ENCODE measurements at regions not wholly inside any gene's neighbourhood (a gene's known extent, or its start where the extent isn't known, plus 50 kb on each side); places are given as distances from the start of the nearest gene placed in this dataset.
"Not testable (repeated sequence)": the region's sequence is repeated elsewhere in the genome, so short reads cannot be mapped to it uniquely, and the experiment has no call there.

DNA sequence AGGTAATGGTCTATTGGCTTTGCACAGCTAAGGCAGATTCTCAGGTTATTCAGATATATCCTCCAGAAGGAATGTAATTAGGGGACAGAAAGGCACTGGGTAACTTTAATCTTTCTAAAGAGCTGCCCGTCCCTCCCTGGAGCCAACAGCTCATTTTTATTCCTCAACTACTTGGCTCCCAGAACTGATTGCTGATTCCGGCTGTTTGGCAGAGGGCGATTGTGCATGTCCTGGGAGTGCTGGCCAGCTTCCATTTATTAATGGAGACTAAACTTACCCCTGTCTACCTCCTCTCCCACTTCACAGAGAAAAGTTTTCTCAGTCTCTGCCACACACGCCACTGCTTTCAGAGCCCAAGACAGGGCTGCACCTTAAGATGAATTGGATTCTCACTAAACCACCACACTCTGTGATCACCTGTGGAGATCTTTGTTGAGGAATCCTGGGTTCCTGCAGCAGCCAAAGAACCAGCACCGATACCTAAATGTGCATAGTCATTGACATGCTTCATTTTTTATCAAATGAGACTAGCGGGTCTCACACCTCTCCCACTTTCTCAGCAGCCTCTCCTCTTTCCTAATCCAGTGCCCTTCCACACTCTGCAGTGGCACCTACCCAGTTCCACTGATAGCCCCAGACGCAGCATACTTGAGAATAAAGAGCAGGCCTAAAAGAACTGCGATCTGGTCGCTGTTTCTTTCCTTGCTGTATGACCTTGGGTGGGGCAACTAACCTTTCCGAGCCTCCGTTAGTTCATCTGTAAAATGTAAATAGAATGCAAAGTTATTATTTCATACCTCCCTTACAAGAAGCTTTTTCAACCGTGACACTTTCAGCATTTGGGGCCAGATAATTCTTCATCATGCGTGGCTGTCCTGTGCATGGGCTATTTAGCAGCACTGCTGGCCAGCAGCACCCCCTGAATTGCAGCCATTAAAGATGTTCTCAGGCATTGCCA is 648.7 kb downstream of the UQCRFS1 start:
- H3K4me3 Mint-ChIP-seq, result no peak overlapping the region
- H3K36me3 Mint-ChIP-seq, result no peaks in the 10 kb centered on the region
- ATAC-seq (no peak), DNase-seq (ENCODE audit: low spot score in 2 of 2) (no peak)
- no peak overlapping the region for H3K27ac Mint-ChIP-seq
- peaks cover 8% of the 10 kb centered on the region for H3K9me3 Mint-ChIP-seq
- no peaks in the 10 kb centered on the region for H3K4me1 Mint-ChIP-seq

DNA sequence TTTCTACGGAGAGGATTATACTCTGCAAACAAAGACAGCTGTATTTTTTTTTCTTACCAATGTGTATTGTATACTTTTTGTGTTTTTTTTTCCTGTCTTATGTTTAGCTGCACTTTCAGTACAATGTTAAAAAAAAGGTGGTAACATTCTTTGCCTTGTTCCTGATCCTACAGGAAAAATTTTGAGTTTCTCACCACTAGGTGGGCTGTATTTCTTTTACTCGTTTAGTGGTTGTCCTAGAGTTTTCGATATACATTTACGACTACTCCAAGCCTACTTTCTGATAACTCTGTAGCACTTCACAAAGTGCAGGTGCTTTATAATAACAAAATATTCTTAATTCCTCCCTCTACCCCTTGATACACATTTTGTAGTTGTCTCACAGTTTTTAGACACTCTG is 652.2 kb downstream of the UQCRFS1 start:
- no peaks in the 10 kb centered on the region for H3K36me3 Mint-ChIP-seq
- peaks cover 8% of the 10 kb centered on the region for H3K9me3 Mint-ChIP-seq
- H3K4me3 Mint-ChIP-seq, result no peak overlapping the region
- H3K27ac Mint-ChIP-seq, result no peak overlapping the region
- ATAC-seq (no peak), DNase-seq (ENCODE audit: low spot score in 2 of 2) (no peak)
- no peaks in the 10 kb centered on the region for H3K4me1 Mint-ChIP-seq

DNA sequence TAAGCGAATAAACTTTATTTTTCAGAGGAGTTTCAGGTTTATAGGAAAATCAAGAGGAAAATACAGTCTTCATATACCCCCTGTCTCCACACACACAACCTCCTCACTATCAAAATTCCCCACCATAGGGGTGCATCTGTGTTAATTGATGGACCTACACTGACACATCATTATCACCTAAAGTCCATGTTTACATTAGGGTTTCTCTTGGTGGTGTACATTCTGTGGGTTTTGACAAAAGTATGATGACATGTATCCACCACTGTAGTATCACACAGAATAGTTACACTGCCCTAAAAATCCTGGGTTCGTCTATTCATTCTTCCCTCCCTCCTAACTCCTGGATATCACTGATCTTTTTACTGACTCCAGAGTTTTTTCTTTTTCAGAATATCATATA is 654.2 kb downstream of the UQCRFS1 start:
- Mint-ChIP-seq H3K4me1 (no peaks in the 10 kb centered on the region), H3K9me3 (peaks cover 8% of the 10 kb centered on the region), H3K27ac (no peak overlapping the region), H3K4me3 (no peak overlapping the region), H3K36me3 (no peaks in the 10 kb centered on the region)
- DNase-seq (ENCODE audit: low spot score in 2 of 2) (no peak), ATAC-seq (no peak)

DNA sequence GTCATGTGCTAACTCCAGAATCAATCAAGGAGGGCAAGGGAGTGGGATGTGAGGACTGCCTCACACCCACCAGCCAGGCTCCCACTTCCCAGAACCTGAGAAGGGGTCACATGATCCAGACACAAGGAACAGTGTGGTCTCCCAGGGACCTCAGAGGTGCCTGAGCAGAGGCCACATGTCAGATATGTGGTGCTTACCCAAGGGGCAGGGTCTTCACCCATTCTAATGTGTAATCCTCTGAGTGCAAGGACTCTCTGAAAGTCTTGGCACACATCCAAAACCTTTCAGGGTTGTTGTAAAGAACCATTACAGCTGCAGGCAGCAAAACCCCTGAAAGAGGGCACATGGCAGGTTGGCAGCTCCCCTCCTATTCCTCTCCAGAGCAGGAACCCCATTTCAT is 656.6 kb downstream of the UQCRFS1 start:
- peaks cover 9% of the 10 kb centered on the region for H3K9me3 Mint-ChIP-seq
- H3K27ac Mint-ChIP-seq, result no peak overlapping the region
- H3K36me3 Mint-ChIP-seq, result no peaks in the 10 kb centered on the region
- DNase-seq (ENCODE audit: low spot score in 2 of 2), result no peak
- no peak overlapping the region for H3K4me3 Mint-ChIP-seq
- peaks cover 6% of the 10 kb centered on the region for H3K4me1 Mint-ChIP-seq
- no peak for ATAC-seq

DNA sequence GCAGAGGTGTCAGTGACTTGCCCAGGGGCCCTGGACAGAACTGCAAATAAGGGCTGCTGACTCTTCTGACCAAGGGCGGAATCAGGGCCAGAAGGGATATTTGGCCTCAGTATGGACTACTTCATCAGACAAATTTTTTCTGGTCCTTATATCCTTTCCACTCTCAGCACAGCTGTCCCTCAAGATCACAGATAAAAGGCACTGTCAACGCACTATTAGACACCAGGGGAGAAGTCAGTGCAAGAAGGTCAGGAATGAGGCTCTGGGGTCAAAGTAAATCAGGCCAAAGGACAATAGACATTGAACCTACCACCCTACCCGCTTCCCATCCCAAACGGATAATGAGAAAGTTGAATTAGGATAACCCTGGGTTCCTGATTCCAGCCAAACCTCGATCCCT is 657.6 kb downstream of the UQCRFS1 start:
- no peak overlapping the region for H3K4me3 Mint-ChIP-seq
- no peak for ATAC-seq
- H3K9me3 Mint-ChIP-seq, result peaks cover 6% of the 10 kb centered on the region
- H3K4me1 Mint-ChIP-seq, result peaks cover 6% of the 10 kb centered on the region
- DNase-seq (ENCODE audit: low spot score in 2 of 2), result no peak
- no peaks in the 10 kb centered on the region for H3K36me3 Mint-ChIP-seq
- H3K27ac Mint-ChIP-seq, result no peak overlapping the region

DNA sequence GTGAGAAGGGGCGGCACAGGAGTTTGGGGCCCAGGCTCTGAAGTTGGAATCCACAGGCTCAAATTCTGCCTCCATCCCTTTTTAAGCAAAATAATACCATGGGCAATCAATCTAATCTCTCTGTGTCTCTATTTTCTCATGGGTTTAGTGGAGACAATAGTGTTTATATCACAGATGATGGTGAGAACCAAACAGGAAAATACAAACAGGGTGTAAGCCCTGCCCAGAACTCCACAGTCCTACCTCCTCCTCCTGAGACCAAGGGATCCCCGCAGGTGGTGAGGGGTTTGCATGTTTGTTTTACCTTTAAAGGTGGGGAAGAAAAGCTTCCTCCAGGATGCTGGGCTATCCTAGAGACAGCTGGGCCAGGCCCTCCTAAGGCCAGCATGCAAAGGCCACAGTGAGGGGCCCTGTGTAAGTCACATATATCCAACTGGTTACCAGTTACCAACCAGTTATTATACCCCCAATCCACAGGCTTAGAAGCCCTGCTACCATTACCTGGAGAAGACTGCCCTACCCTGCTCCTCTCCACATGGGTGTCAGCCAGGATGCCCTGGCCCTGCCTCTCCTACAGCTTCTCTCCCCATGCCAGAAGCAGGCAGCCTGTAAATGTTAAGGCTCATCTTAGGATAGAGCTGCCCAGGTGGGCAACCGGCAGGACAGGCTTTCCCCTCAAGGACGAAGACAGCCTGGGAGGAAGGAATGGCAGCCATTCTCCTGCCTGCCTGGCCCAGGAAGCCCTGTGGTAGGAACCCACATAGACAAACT is 658.4 kb downstream of the UQCRFS1 start:
- DNase-seq (ENCODE audit: low spot score in 2 of 2) (no peak), ATAC-seq (peak; percentile 24)
- Mint-ChIP-seq H3K27ac (no peak overlapping the region), H3K4me1 (peaks cover 6% of the 10 kb centered on the region), H3K36me3 (no peaks in the 10 kb centered on the region), H3K9me3 (peaks cover 6% of the 10 kb centered on the region), H3K4me3 (no peak overlapping the region)

DNA sequence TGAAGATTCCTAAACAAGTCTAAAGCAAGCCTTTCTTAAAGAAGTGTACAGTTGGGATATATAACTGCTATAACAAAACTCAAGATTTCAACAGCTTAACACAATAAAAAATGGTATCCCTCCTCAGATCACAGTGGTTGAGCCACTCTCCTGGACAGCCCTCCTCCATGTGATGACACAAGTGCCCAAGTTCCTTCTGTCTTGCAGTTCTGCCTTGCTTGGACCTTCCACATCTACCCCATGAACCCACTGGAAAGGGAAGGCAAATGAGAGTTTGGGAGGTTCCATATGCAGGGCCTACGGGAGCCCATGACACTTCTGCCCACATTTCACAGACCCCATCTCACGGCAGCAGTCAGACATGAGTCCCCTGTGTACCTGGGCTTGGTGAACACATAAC is 659.2 kb downstream of the UQCRFS1 start:
- H3K27ac Mint-ChIP-seq, result no peak overlapping the region
- ATAC-seq (no peak), DNase-seq (ENCODE audit: low spot score in 2 of 2) (no peak)
- no peaks in the 10 kb centered on the region for H3K36me3 Mint-ChIP-seq
- H3K4me3 Mint-ChIP-seq, result no peak overlapping the region
- H3K9me3 Mint-ChIP-seq, result peaks cover 6% of the 10 kb centered on the region
- H3K4me1 Mint-ChIP-seq, result peaks cover 6% of the 10 kb centered on the region

DNA sequence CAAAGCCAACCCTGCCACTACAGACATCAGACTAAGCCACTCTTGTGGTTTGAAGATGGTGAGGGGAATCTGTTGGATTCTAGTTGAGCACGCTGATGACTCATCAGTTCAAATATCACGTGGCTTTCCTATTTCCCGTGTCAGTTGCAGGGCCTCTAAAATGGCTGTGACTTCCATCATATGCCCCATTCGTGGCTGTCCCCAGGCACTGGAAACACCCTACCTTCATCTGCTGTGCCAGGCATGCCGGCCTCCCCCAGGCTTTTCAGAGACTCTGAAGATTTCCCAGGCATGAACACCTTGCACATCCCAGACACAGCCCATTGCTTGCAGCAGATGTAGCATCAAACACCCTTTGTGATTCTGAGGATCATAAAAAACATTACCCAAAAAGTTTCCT is 659.9 kb downstream of the UQCRFS1 start:
- H3K36me3 Mint-ChIP-seq, result no peaks in the 10 kb centered on the region

DNA sequence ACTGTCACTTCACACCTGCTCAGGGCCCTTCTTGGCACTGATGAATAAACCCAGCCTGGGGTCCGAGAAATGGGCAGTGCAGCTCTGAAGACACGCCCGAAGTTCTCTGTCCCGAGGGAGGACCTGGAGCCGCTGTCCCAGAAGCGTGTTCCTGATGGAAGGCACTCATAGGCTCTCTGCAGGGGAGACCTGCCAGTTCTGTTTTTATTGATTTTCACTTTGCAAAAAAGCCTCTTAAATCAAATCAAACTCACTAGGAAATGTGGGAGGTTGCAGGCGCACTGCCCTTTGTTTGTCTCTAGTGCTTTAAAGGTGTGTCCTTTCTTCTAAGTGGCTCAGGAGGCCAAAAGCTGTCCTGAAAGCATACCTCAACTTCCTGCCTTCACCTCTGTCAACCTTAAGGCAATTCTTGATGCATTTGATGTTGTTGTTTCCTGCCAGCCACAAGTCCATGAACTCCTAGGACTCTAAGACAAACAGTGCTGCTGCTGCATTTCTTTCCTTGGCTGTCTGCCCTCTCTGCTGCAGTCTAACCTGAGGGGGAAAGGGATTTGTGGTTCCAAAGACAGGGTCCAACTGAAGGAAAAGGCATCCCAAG is 663.2 kb downstream of the UQCRFS1 start:
- peaks cover 13% of the 10 kb centered on the region for H3K9me3 Mint-ChIP-seq
- H3K4me3 Mint-ChIP-seq, result no peak overlapping the region
- DNase-seq (ENCODE audit: low spot score in 2 of 2) (no peak), ATAC-seq (no peak)
- H3K36me3 Mint-ChIP-seq, result no peaks in the 10 kb centered on the region
- no peak overlapping the region for H3K27ac Mint-ChIP-seq
- H3K4me1 Mint-ChIP-seq, result peaks cover 6% of the 10 kb centered on the region

More for the DNA sequence above, 659.9 kb downstream of the UQCRFS1 start:
- DNase-seq (ENCODE audit: low spot score in 2 of 2) (no peak), ATAC-seq (no peak)
- Mint-ChIP-seq H3K27ac (no peak overlapping the region), H3K4me3 (no peak overlapping the region), H3K9me3 (peaks cover 6% of the 10 kb centered on the region), H3K4me1 (peaks cover 6% of the 10 kb centered on the region)

DNA sequence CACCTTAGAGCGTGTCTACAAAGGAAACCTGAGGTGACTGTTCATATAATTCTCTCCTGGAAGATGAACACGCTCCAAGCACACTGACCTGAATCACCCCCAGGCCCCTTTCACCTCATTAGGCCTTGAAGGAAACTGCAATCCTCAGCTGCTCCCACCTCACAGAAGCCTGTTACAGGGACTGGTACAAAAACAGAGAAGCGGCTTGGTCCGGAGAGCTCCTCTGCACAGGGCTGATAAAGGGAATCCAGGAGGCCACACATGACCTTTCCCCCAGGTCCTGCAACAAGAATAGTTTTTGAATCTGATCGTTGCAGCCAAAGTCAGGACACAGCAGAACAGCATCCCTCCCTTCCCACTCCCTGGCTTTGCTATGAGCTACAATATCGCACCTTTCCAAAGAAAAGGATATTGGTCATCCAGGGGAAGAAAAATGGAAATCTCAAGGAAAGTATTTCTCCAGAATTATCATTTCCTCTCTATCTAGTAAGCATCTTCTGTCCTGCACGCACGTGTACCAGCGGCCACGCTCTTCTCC is 666.7 kb downstream of the UQCRFS1 start:
- no peak overlapping the region for H3K4me3 Mint-ChIP-seq
- DNase-seq (ENCODE audit: low spot score in 2 of 2) (no peak), ATAC-seq (no peak)
- H3K4me1 Mint-ChIP-seq, result no peaks in the 10 kb centered on the region
- no peak overlapping the region for H3K27ac Mint-ChIP-seq
- H3K36me3 Mint-ChIP-seq, result no peaks in the 10 kb centered on the region
- H3K9me3 Mint-ChIP-seq, result peaks cover 7% of the 10 kb centered on the region

DNA sequence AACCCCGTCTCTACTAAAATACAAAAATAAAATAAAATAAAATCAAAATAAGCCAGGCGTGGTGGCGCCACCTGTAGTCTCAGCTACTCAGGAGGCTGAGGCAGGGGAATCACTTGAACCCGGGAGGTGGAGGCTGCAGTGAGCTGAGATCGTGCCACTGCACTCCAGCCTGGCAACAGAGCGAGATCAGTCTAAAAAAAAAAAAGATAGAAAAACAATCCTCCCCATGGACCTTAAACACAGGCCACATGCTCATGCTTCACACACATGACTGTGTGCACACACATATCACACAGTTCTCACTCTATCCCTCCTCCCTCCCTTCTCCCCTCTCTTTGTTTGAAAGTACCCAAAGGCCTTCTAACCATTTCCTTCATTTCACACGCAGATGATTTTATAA is 667.6 kb downstream of the UQCRFS1 start:
- ATAC-seq; H3K9me3 Mint-ChIP-seq; H3K27ac Mint-ChIP-seq; DNase-seq (ENCODE audit: low spot score in 2 of 2); H3K36me3 Mint-ChIP-seq; H3K4me3 Mint-ChIP-seq; H3K4me1 Mint-ChIP-seq: not testable (repeated sequence)

DNA sequence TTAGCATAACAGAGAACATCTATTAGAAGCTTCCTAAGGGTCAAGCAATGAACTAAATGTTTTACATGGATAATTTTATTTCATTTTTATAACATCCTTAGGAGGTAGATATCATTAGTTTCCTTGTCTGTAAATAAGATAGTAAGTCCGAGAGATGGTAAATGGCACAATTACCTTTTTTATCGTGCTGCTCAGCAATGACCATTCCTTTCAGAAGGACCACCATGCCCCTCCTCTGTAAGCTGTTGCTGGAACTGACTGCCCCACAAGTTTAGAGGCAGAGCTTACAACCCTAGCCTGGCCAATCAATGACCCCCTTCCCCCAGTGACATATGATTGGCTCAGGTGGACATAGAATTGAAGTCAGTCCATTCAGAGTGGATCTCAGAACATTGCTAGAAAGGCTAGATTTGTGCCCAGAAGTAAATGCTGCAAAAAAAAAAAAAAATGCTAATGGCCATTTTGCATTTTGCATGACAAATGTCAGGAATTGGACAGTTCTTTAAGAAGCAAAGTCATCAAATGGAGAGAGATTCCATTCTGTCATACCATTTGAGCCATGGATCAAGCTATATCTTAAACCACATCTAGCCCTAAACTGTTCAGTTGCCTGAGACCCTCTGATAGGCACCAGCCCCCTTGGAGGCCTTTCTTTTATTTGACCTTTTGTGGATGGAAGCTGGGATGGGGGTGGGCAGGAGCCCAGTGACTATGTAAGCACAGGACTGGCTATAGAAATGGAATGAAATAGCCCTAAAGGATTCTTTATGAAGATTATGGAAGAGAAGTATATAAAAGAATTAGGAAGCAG is 668.3 kb downstream of the UQCRFS1 start:
- no peak overlapping the region for H3K27ac Mint-ChIP-seq
- H3K9me3 Mint-ChIP-seq, result peaks cover 7% of the 10 kb centered on the region
- no peaks in the 10 kb centered on the region for H3K36me3 Mint-ChIP-seq
- no peaks in the 10 kb centered on the region for H3K4me1 Mint-ChIP-seq
- ATAC-seq (no peak), DNase-seq (ENCODE audit: low spot score in 2 of 2) (no peak)
- no peak overlapping the region for H3K4me3 Mint-ChIP-seq

DNA sequence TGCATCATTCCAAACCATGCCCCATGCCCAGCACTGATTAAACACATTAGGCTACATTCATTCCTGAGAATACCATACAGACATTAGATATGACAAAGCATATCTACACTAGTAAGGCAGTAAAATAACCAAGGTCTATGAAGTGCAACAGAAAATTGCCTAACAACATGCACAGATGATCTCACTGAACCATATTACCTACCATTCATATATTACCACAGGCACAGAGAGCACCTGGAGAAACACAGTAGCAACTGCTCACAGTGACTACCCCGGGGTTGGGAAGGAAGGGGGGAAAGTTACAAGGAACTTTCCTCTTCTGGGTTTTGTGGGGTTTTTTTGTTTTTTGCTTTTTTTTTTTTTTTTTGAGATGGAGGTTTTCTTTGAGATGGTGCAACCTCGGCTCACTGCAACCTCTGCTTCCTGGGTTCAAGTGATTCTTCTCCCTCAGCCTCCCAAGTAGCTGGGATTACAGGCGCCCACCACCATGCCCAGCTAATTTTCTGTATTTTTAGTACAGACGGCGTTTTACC is 669.6 kb downstream of the UQCRFS1 start:
- no peak for DNase-seq (ENCODE audit: low spot score in 2 of 2)
- no peaks in the 10 kb centered on the region for H3K4me1 Mint-ChIP-seq
- no peak overlapping the region for H3K27ac Mint-ChIP-seq
- no peak overlapping the region for H3K4me3 Mint-ChIP-seq
- peaks cover 7% of the 10 kb centered on the region for H3K9me3 Mint-ChIP-seq
- ATAC-seq, result no peak
- H3K36me3 Mint-ChIP-seq, result no peaks in the 10 kb centered on the region

DNA sequence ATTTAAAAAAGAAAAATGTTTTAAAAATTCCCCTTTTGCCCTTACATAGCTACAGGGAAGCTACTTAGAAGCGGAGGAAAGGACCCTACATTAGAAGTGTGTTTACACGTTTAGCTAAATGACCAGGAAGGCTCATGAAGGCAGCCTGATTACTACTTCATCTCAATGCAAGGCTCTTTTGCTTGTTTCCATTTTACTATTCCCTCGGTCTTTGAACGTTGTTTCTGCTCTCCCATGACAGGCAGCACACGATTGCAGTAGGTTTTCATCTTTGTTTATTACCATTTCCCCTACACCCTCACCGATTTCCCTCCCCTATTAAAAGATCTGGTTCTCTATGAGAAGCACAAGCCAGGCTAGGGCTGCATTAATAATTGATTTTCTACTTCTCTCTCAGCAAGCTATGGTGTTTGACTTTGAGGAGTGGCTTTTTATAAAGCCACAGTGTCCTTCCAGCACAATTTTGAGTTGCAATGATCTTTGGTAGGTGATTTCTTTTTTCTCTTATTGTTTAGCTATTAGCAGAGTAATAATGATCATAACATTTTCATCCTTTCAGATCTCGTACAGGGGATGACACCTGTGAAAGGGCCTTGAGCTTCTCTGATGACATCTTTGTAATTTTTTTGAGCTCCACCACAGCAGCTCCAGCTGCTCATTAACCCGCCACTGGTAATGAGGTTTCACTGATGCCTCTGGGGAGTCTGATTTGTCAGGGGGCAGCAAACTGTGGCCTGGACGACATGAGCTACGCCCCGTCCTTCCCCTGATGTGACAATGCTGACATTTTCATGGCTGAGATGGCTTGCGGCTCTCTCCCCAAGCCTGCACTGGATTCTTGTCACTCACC is 670.3 kb downstream of the UQCRFS1 start:
- peaks cover 13% of the 10 kb centered on the region for H3K9me3 Mint-ChIP-seq
- DNase-seq (ENCODE audit: low spot score in 2 of 2) (no peak), ATAC-seq (no peak)
- no peaks in the 10 kb centered on the region for H3K4me1 Mint-ChIP-seq
- no peak overlapping the region for H3K4me3 Mint-ChIP-seq
- no peak overlapping the region for H3K27ac Mint-ChIP-seq
- H3K36me3 Mint-ChIP-seq, result no peaks in the 10 kb centered on the region
